Left lung (tissue), 4 donors: ENCODE measurements at regions not wholly inside any gene's neighbourhood (a gene's known extent, or its start where the extent isn't known, plus 50 kb on each side); places are given as distances from the start of the nearest gene placed in this dataset.

Experiments
- ATAC-seq: fragments of 200-7000 bp; cut with Tn5 transposase; one replicate; pipeline ENCODE4 v1.9.1; 2020; ENCODE audit warnings: moderate library complexity
- DNase-seq, 4 donors: peaks; one replicate each; pipeline ENCODE4 v3.0.0-alpha.2; 2013 to 2020
- H3K27ac ChIP-seq, 2 donors: fragments of 200-600 bp; sonication (generic) in 1 of 2; one replicate each; pipeline versions ENCODE4 v1.5.0 to v1.8.0; 2020 to 2021
- H3K27me3 ChIP-seq, 2 donors: fragments of 200-600 bp; sonication (generic) in 1 of 2; one replicate each; pipeline versions ENCODE4 v1.5.0 to v1.8.0; 2020 to 2021
- H3K36me3 ChIP-seq, 2 donors: fragments of 200-600 bp; sonication (generic) in 1 of 2; one replicate each; pipeline versions ENCODE4 v1.5.0 to v1.8.0; 2020 to 2021
- H3K4me1 ChIP-seq, 2 donors: fragments of 200-600 bp; one replicate each; pipeline ENCODE4 v1.8.0; 2021
- H3K4me3 ChIP-seq, 2 donors: fragments of 200-600 bp; sonication (generic) in 1 of 2; one replicate each; pipeline versions ENCODE4 v1.5.0 to v1.8.0; 2020 to 2021; ENCODE audit warnings: mild to moderate bottlenecking in 1 of 2
- H3K9me3 ChIP-seq, 2 donors: fragments of 200-600 bp; sonication (generic) in 1 of 2; one replicate each; pipeline versions ENCODE4 v1.5.0 to v1.8.0; 2020 to 2021
- intact Hi-C, 2 donors: fragments of 100-400 bp; cut with DNase I; formaldehyde crosslinking; loops; one replicate each; pipeline versions ENCODE4 v1.11.2 to v1.14.2; 2022
- TF ChIP-seq, protein P1 (sequence below), 2 donors: fragments of 200-600 bp; sonication (generic) in 1 of 2; IDR thresholded peaks; one replicate each; pipeline versions ENCODE4 v1.5.0 to v1.8.0; 2021; ENCODE audit warnings: antibody characterized with exemption in 2 of 2
- donor health status: DM: no; HTN: yes; CAD: no.
- donor health status: DM: no; HTN: no; CAD: no.

DNA sequence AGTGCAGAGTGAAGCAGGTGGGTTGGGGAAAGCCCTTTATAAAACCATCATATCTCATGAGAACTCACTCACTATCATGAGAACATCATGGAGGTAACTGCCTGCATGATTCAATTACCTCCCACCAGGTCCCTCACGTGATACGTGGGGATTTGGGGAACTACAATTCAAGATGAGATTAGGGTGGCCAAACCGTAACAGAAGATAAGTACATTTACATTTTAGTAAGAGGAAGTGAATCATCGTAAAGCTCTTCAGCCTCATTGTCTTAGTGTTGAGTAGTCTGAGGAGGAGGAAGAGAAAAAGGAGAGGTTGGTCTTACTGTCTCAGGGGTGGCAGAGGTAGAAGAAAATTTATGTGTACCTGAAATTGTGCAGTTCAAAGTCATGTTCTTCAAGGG lies 1053.4 kb upstream of the ADGRL4 start:
- H3K27ac ChIP-seq = no peak overlapping the region
- no peak for DNase-seq
- no peaks in the 10 kb centered on the region for H3K4me1 ChIP-seq
- H3K27me3 ChIP-seq = no peaks in the 10 kb centered on the region
- H3K9me3 ChIP-seq = peaks cover 0 to 2% of the 10 kb centered on the region in 2 donors
- intact Hi-C loops = no loop called here
- no peaks in the 10 kb centered on the region for H3K36me3 ChIP-seq
- no peak for ATAC-seq
- no peak overlapping the region for H3K4me3 ChIP-seq
- TF ChIP-seq, protein P1, sequence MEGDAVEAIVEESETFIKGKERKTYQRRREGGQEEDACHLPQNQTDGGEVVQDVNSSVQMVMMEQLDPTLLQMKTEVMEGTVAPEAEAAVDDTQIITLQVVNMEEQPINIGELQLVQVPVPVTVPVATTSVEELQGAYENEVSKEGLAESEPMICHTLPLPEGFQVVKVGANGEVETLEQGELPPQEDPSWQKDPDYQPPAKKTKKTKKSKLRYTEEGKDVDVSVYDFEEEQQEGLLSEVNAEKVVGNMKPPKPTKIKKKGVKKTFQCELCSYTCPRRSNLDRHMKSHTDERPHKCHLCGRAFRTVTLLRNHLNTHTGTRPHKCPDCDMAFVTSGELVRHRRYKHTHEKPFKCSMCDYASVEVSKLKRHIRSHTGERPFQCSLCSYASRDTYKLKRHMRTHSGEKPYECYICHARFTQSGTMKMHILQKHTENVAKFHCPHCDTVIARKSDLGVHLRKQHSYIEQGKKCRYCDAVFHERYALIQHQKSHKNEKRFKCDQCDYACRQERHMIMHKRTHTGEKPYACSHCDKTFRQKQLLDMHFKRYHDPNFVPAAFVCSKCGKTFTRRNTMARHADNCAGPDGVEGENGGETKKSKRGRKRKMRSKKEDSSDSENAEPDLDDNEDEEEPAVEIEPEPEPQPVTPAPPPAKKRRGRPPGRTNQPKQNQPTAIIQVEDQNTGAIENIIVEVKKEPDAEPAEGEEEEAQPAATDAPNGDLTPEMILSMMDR (IDR thresholded peaks at IDR 0.05) = no peak

DNA sequence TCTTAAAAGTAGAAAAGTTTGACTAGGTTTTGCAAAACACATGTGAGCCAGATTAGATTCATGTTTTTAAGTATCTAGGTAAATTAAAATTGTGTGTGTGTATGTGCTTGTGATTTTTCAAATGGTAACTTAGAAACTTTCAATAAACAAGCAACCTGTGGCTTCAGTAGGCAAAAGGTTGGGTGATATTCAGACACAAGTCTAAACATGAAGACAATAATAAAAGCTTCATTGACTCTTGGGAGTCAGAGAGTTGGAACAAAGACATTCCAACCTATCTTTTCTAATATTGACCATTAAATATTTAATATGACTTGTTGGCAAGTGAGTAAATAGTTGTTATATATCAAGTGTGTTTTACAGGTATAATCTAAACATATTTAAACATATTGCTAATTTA lies 1049.6 kb upstream of the ADGRL4 start:
- ATAC-seq (no peak), DNase-seq (no peak)
- intact Hi-C loops = no loop called here
- no peaks in the 10 kb centered on the region for H3K4me1 ChIP-seq
- no peak overlapping the region for H3K4me3 ChIP-seq
- TF ChIP-seq, protein P1 (IDR thresholded peaks at IDR 0.05) = no peak
- H3K36me3 ChIP-seq = no peaks in the 10 kb centered on the region
- H3K9me3 ChIP-seq = peaks cover 0 to 21% of the 10 kb centered on the region in 2 donors
- no peak overlapping the region for H3K27ac ChIP-seq
- no peaks in the 10 kb centered on the region for H3K27me3 ChIP-seq

DNA sequence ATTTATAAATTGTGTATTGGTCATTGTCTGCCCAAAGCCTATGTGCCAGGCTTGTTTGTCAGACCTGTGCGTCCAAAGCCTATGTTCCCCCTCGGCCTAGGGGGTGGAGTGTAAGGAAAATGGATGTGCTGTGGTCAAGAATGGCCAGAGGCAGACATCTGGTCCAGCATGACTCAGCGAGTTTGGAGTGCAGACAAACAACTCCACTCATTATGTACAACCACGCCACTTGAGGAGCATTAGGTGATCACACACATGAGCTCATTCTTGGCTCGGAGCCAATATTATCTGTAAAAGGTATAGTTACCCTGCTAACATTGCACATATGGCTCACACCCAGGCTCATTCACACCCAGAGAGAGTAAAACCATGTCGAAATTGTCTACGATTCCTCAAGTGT lies 1047.6 kb upstream of the ADGRL4 start:
- Histone ChIP-seq H3K36me3 (no peaks in the 10 kb centered on the region), H3K9me3 (peaks cover 0 to 29% of the 10 kb centered on the region in 2 donors), H3K27me3 (no peaks in the 10 kb centered on the region), H3K4me1 (no peaks in the 10 kb centered on the region), H3K27ac (no peak overlapping the region), H3K4me3 (no peak overlapping the region)
- DNase-seq = peak in 1 of 4 donors; percentile 12
- TF ChIP-seq, protein P1 (IDR thresholded peaks at IDR 0.05) = no peak
- ATAC-seq = peak; percentile 39
- intact Hi-C loops = no loop called here

DNA sequence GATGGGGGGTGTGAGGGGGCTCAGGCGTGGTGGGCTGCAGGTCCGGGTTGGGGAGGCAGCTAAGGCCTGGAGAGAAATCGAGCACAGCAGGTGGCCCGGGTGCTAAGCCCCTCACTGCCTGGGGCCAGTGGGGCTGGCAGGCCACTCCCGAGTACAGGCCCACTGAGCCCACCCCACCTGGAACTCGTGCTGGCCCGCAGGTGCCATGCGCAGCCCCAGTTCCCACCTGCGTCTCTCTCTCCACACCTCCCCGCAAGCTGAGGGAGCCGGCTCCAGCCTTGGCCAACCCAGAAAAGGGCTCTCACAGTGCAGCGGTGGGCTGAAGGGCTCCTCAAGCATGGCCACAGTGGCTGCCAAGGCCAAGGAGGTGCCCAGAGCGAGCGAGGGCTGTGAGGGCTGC lies 1047.1 kb upstream of the ADGRL4 start:
- no peaks in the 10 kb centered on the region for H3K4me1 ChIP-seq
- H3K27me3 ChIP-seq = no peaks in the 10 kb centered on the region
- no peak for ATAC-seq
- intact Hi-C loops = no loop called here
- no peak overlapping the region for H3K27ac ChIP-seq
- DNase-seq = no peak
- H3K9me3 ChIP-seq = peaks cover 0 to 29% of the 10 kb centered on the region in 2 donors
- H3K4me3 ChIP-seq = no peak overlapping the region
- TF ChIP-seq, protein P1 (IDR thresholded peaks at IDR 0.05) = no peak
- H3K36me3 ChIP-seq = no peaks in the 10 kb centered on the region

DNA sequence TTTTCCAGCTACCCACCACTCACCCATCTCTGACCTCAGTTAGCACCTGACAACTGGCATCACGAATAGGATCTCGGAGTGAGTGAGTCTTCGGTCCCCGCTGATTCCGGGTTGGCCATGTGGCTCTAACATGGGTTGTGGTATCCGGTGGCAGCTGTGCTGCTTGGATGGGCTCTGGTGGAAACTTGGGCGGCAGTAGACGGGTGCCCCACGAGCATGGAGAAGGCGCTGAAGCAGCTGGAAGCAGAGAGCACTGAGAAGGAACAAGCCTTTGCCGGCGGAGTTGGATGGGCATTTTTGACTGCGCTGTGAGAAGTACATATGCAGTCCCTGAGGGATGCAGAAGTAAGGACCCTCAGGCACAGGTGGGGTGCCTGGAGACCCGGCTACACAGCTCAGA lies 1044.0 kb upstream of the ADGRL4 start:
- Histone ChIP-seq H3K36me3 (no peaks in the 10 kb centered on the region), H3K27me3 (no peaks in the 10 kb centered on the region), H3K9me3 (peaks cover 0 to 29% of the 10 kb centered on the region in 2 donors), H3K27ac (no peak overlapping the region), H3K4me1 (no peaks in the 10 kb centered on the region), H3K4me3 (no peak overlapping the region)
- TF ChIP-seq, protein P1 (IDR thresholded peaks at IDR 0.05) = no peak
- no peak for ATAC-seq
- DNase-seq = peak in 1 of 4 donors; percentile 71
- intact Hi-C loops = no loop called here
